HepG2 (cell line): ENCODE measurements at regions not wholly inside any gene's neighbourhood (a gene's known extent, or its start where the extent isn't known, plus 50 kb on each side); places are given as distances from the start of the nearest gene placed in this dataset.
A peak's percentile ranks its signal among the peaks of the same experiment; 100 is the strongest.

Experiments used
- GATAD2A ChIP-seq: IDR thresholded peaks from 2 replicates; pipeline ENCODE4 v1.6.1; 2016
- KDM1A ChIP-seq: IDR thresholded peaks from 2 replicates; pipeline ENCODE4 v1.6.1; 2016; ENCODE audit warnings: missing compliant biosample characterization
- PITX1 ChIP-seq: sonication (generic); formaldehyde crosslinking; IDR thresholded peaks from 2 replicates; pipeline ENCODE4 v1.5.1; 2020; ENCODE audit warnings: mild to moderate bottlenecking, missing genetic modification reagents
- POLR2G ChIP-seq: fragments of 200-400 bp; formaldehyde crosslinking; IDR thresholded peaks from 2 replicates; pipeline ENCODE4 v1.6.1; 2018; ENCODE audit warnings: mild to moderate bottlenecking, low read depth, low read length, moderate library complexity
- RCOR2 ChIP-seq: IDR thresholded peaks from 2 replicates; pipeline ENCODE4 v1.6.1; 2016; ENCODE audit warnings: missing biosample characterization, missing genetic modification reagents
- SALL1 ChIP-seq: sonication (generic); formaldehyde crosslinking; IDR thresholded peaks from 2 replicates; pipeline ENCODE4 v1.8.0; 2022; ENCODE audit warnings: mild to moderate bottlenecking, missing genetic modification reagents
- SOX13 ChIP-seq, 3 experiments: fragments of 450-650 bp in 1 of 3; sonication (generic) in 1 of 3; formaldehyde crosslinking in 1 of 3; IDR thresholded peaks in 2 of 3; conservative IDR thresholded peaks in 1 of 3; 2 replicates each; pipeline versions ENCODE4 v1.5.0 to v1.6.1; 2016 to 2020; ENCODE audit warnings: antibody characterized with exemption in 1 of 3, mild to moderate bottlenecking in 1 of 3, missing compliant biosample characterization in 1 of 3, missing genetic modification reagents in 1 of 3, moderate library complexity in 1 of 3
- TBX2 ChIP-seq: sonication (generic); formaldehyde crosslinking; IDR thresholded peaks from 2 replicates; pipeline ENCODE4 v1.5.0; 2020; ENCODE audit warnings: missing genetic modification reagents, mild to moderate bottlenecking, borderline replicate concordance
- TCF7 ChIP-seq: sonication (generic); IDR thresholded peaks from 2 replicates; pipeline ENCODE4 v1.6.1; 2016; ENCODE audit warnings: antibody characterized with exemption, low read depth
- ZBTB3 ChIP-seq: sonication (generic); formaldehyde crosslinking; IDR thresholded peaks from 2 replicates; pipeline ENCODE4 v1.4.0; 2020; ENCODE audit warnings: low read depth, mild to moderate bottlenecking, moderate library complexity, missing genetic modification reagents, borderline replicate concordance
- ZKSCAN8 ChIP-seq: IDR thresholded peaks from 2 replicates; pipeline ENCODE4 v1.6.1; 2016; ENCODE audit warnings: borderline replicate concordance, missing genetic modification reagents, missing compliant biosample characterization
- ZMYM4 ChIP-seq: sonication (generic); formaldehyde crosslinking; IDR thresholded peaks from 2 replicates; pipeline ENCODE4 v1.8.1; 2023; ENCODE audit warnings: mild to moderate bottlenecking, missing genetic modification reagents
- ZNF33A ChIP-seq: sonication (generic); formaldehyde crosslinking; IDR thresholded peaks from 2 replicates; pipeline ENCODE4 v1.5.1; 2020; ENCODE audit warnings: missing genetic modification reagents, mild to moderate bottlenecking, moderate library complexity, borderline replicate concordance
- ZNF562 ChIP-seq: sonication (generic); formaldehyde crosslinking; IDR thresholded peaks from 2 replicates; pipeline ENCODE4 v1.8.0; 2022; ENCODE audit warnings: missing genetic modification reagents, borderline replicate concordance
- ZNF589 ChIP-seq: sonication (generic); formaldehyde crosslinking; conservative IDR thresholded peaks from 2 replicates; pipeline ENCODE4 v1.8.0; 2022; ENCODE audit warnings: mild to moderate bottlenecking, moderate library complexity, missing genetic modification reagents
- ZNF788 ChIP-seq: sonication (generic); formaldehyde crosslinking; IDR thresholded peaks from 2 replicates; pipeline ENCODE4 v1.5.0; 2020; ENCODE audit warnings: mild to moderate bottlenecking, missing genetic modification reagents, borderline replicate concordance
- TF ChIP-seq, protein P1 (sequence below): sonication (generic); formaldehyde crosslinking; IDR thresholded peaks from 2 replicates; pipeline ENCODE4 v1.4.0; 2020; ENCODE audit warnings: missing genetic modification reagents
- TF ChIP-seq, protein P2 (sequence below), 2 experiments: sonication (generic) in 1 of 2; formaldehyde crosslinking in 1 of 2; IDR thresholded peaks; 2 replicates each; pipeline versions ENCODE4 v1.4.0 to v1.6.1; 2016 to 2020; ENCODE audit warnings: borderline replicate concordance in 1 of 2, low read depth in 1 of 2, mild to moderate bottlenecking in 1 of 2, missing genetic modification reagents in 1 of 2
- TF ChIP-seq, protein P3 (sequence below): IDR thresholded peaks from 2 replicates; pipeline ENCODE4 v1.6.1; 2018; ENCODE audit warnings: missing genetic modification reagents, mild to moderate bottlenecking, missing compliant biosample characterization
- TF ChIP-seq, protein P4 (sequence below): sonication (generic); formaldehyde crosslinking; IDR thresholded peaks from 2 replicates; pipeline ENCODE4 v1.4.0; 2020; ENCODE audit warnings: low read depth, mild to moderate bottlenecking, missing genetic modification reagents

DNA sequence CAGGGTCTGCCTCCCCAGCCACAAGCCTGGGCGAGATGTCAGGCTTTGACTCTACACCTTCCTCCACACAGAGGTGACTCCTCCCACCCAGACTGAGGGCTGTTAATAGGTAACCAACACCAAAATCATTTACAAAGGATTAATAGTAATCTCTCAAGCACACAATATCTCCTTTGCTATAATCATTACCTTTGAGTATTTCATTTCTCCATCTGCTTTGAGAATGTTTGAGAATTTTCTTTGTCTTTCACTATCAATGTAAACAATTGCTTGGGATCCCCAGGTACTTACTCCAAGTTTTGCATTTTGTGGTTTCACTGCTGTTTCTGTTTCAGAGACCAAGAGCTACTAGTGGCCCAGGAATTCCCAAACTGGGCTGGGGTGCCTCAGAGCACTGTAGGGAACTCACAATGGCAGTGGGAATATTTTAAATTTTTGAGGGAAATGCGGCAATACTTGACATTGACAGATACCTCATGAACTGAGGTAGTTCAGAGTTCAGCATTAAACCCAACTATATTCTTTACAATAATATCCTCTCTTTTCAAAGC lies 166.4 kb upstream of the MGAT5 start (continued):
- TF ChIP-seq, protein P1, sequence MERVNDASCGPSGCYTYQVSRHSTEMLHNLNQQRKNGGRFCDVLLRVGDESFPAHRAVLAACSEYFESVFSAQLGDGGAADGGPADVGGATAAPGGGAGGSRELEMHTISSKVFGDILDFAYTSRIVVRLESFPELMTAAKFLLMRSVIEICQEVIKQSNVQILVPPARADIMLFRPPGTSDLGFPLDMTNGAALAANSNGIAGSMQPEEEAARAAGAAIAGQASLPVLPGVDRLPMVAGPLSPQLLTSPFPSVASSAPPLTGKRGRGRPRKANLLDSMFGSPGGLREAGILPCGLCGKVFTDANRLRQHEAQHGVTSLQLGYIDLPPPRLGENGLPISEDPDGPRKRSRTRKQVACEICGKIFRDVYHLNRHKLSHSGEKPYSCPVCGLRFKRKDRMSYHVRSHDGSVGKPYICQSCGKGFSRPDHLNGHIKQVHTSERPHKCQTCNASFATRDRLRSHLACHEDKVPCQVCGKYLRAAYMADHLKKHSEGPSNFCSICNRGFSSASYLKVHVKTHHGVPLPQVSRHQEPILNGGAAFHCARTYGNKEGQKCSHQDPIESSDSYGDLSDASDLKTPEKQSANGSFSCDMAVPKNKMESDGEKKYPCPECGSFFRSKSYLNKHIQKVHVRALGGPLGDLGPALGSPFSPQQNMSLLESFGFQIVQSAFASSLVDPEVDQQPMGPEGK (CRISPR knock-in tag): 0 out of 2 replicates have a peak, but pooled peaks have one; percentile 9
- TF ChIP-seq SALL1 (peak; percentile 18; the same call in 1 of the 2 replicates), ZNF562 (CRISPR knock-in tag) (no peak), ZMYM4 (peak; percentile 33; the same call in 1 of the 2 replicates), ZNF788 (CRISPR knock-in tag) (no peak), TCF7 (peak; percentile 20; the same call in 1 of the 2 replicates), KDM1A (CRISPR knock-in tag) (no peak), ZKSCAN8 (CRISPR knock-in tag) (0 out of 2 replicates have a peak, but pooled peaks have one; percentile 41), TBX2 (0 out of 2 replicates have a peak, but pooled peaks have one; percentile 41), ZNF33A (CRISPR knock-in tag) (no peak), ZNF589 (CRISPR knock-in tag) (no peak), SOX13 (IDR thresholded peaks at IDR 0.05) (no peak; the same call in 1 of the 2 replicates), SOX13 (CRISPR knock-in tag; conservative IDR thresholded peaks at IDR 0.05 in 1 of 2, IDR thresholded peaks at IDR 0.05 in 1 of 2) (peak in 1 of 2 experiments; percentile 80; a peak in 2 of 4 replicates), POLR2G (0 out of 2 replicates have a peak, but pooled peaks have one; percentile 30), RCOR2 (CRISPR knock-in tag) (no peak), ZBTB3 (no peak), PITX1 (CRISPR knock-in tag) (peak; percentile 55; the same call in 1 of the 2 replicates), GATAD2A (CRISPR knock-in tag) (no peak)
- TF ChIP-seq, protein P2, sequence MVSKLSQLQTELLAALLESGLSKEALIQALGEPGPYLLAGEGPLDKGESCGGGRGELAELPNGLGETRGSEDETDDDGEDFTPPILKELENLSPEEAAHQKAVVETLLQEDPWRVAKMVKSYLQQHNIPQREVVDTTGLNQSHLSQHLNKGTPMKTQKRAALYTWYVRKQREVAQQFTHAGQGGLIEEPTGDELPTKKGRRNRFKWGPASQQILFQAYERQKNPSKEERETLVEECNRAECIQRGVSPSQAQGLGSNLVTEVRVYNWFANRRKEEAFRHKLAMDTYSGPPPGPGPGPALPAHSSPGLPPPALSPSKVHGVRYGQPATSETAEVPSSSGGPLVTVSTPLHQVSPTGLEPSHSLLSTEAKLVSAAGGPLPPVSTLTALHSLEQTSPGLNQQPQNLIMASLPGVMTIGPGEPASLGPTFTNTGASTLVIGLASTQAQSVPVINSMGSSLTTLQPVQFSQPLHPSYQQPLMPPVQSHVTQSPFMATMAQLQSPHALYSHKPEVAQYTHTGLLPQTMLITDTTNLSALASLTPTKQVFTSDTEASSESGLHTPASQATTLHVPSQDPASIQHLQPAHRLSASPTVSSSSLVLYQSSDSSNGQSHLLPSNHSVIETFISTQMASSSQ (IDR thresholded peaks at IDR 0.05; ENCODE audit: low read depth): peak; percentile 79
- TF ChIP-seq, protein P2 (CRISPR knock-in tag; IDR thresholded peaks at IDR 0.05; ENCODE audit: borderline replicate concordance): peak; percentile 86; the same call in 1 of the 2 replicates
- TF ChIP-seq, protein P3, sequence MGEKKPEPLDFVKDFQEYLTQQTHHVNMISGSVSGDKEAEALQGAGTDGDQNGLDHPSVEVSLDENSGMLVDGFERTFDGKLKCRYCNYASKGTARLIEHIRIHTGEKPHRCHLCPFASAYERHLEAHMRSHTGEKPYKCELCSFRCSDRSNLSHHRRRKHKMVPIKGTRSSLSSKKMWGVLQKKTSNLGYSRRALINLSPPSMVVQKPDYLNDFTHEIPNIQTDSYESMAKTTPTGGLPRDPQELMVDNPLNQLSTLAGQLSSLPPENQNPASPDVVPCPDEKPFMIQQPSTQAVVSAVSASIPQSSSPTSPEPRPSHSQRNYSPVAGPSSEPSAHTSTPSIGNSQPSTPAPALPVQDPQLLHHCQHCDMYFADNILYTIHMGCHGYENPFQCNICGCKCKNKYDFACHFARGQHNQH (CRISPR knock-in tag): no peak
- TF ChIP-seq, protein P4, sequence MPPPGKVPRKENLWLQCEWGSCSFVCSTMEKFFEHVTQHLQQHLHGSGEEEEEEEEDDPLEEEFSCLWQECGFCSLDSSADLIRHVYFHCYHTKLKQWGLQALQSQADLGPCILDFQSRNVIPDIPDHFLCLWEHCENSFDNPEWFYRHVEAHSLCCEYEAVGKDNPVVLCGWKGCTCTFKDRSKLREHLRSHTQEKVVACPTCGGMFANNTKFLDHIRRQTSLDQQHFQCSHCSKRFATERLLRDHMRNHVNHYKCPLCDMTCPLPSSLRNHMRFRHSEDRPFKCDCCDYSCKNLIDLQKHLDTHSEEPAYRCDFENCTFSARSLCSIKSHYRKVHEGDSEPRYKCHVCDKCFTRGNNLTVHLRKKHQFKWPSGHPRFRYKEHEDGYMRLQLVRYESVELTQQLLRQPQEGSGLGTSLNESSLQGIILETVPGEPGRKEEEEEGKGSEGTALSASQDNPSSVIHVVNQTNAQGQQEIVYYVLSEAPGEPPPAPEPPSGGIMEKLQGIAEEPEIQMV (CRISPR knock-in tag): no peak
